ENCODE measurements at regions not wholly inside any gene's neighbourhood (a gene's known extent, or its start where the extent isn't known, plus 50 kb on each side); places are given as distances from the start of the nearest gene placed in this dataset.

- TF ChIP-seq, protein P1, sequence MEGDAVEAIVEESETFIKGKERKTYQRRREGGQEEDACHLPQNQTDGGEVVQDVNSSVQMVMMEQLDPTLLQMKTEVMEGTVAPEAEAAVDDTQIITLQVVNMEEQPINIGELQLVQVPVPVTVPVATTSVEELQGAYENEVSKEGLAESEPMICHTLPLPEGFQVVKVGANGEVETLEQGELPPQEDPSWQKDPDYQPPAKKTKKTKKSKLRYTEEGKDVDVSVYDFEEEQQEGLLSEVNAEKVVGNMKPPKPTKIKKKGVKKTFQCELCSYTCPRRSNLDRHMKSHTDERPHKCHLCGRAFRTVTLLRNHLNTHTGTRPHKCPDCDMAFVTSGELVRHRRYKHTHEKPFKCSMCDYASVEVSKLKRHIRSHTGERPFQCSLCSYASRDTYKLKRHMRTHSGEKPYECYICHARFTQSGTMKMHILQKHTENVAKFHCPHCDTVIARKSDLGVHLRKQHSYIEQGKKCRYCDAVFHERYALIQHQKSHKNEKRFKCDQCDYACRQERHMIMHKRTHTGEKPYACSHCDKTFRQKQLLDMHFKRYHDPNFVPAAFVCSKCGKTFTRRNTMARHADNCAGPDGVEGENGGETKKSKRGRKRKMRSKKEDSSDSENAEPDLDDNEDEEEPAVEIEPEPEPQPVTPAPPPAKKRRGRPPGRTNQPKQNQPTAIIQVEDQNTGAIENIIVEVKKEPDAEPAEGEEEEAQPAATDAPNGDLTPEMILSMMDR (conservative IDR thresholded peaks at IDR 0.05): no peak
- Histone ChIP-seq H3K9ac (ENCODE audit: extremely low read depth, low read length, poor library complexity, severe bottlenecking) (no peak overlapping the region), H3K27ac (ENCODE audit: low read depth, low read length) (no peak overlapping the region), H3K9me3 (ENCODE audit: control insufficient read depth, low read length) (no peaks in the 10 kb centered on the region), H3K4me3 (ENCODE audit: low read length) (no peak overlapping the region), H3K36me3 (ENCODE audit: control insufficient read depth, insufficient read depth, low read length) (no peaks in the 10 kb centered on the region), H3K4me1 (ENCODE audit: control insufficient read depth, insufficient read depth, low read length) (peaks cover 2% of the 10 kb centered on the region), H3K27me3 (ENCODE audit: control insufficient read depth, insufficient read depth, low read length, poor library complexity, severe bottlenecking) (no peaks in the 10 kb centered on the region)
- Mint-ChIP-seq H3K4me3 (no peak overlapping the region), H3K4me1 (peaks cover 18% of the 10 kb centered on the region), H3K36me3 (ENCODE audit: low read depth) (no peaks in the 10 kb centered on the region), H3K27ac (no peak overlapping the region), H3K9me3 (no peaks in the 10 kb centered on the region), H3K27me3 (ENCODE audit: insufficient read depth) (no peaks in the 10 kb centered on the region)
- no peak for DNase-seq
- WGBS, 2 experiments (ENCODE audit: insufficient coverage in 1 of 2, insufficient read length in 1 of 2): 85 to 94% methylated on average over 2 of the region's 3 CpGs
Measured at GRCh38 chr18:41805341-41805740, 149.7 kb upstream of the PIK3C3 start.

DNA sequence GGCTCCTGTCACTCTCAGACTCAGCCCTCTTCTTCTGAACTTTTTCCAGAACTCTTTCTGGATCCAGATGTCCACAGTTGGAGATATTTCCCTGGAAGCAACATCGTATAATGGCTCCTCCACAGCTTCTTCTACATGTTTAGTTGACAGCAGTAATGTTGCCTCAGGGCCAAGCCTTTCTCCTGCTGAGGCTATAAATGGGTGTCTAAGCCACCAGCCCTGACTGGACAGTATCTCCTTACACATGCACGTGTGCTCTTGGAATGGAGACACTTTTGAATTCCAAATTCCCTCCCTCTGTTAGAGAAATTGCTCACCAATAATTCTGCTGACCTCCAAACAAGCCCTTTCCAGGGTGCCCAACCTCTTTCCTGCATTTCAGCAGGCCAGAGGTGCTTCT lies 156.2 kb upstream of the PIK3C3 start:
- Histone ChIP-seq H3K9ac (ENCODE audit: extremely low read depth, low read length, poor library complexity, severe bottlenecking) (no peak overlapping the region), H3K36me3 (ENCODE audit: control insufficient read depth, insufficient read depth, low read length) (no peaks in the 10 kb centered on the region), H3K27me3 (ENCODE audit: control insufficient read depth, insufficient read depth, low read length, poor library complexity, severe bottlenecking) (no peaks in the 10 kb centered on the region), H3K4me1 (ENCODE audit: control insufficient read depth, insufficient read depth, low read length) (no peaks in the 10 kb centered on the region), H3K9me3 (ENCODE audit: control insufficient read depth, low read length) (no peaks in the 10 kb centered on the region), H3K27ac (ENCODE audit: low read depth, low read length) (no peak overlapping the region), H3K4me3 (ENCODE audit: low read length) (no peak overlapping the region)
- TF ChIP-seq, protein P1 (conservative IDR thresholded peaks at IDR 0.05): no peak
- no peak for DNase-seq
- WGBS, 2 experiments (ENCODE audit: insufficient coverage in 1 of 2, insufficient read length in 1 of 2): 94 to 100% methylated on average over 2 of the region's 2 CpGs
- no peak overlapping the region for H3K4me3 Mint-ChIP-seq
- H3K27ac Mint-ChIP-seq: no peak overlapping the region
- peaks cover 1% of the 10 kb centered on the region for H3K27me3 Mint-ChIP-seq (ENCODE audit: insufficient read depth)
- H3K4me1 Mint-ChIP-seq: peaks cover 2% of the 10 kb centered on the region
- no peaks in the 10 kb centered on the region for H3K36me3 Mint-ChIP-seq (ENCODE audit: low read depth)
- no peaks in the 10 kb centered on the region for H3K9me3 Mint-ChIP-seq

GRCh38 chr18:41790687-41791086 lies 164.3 kb upstream of the PIK3C3 start:
- Histone ChIP-seq H3K9ac (ENCODE audit: extremely low read depth, low read length, poor library complexity, severe bottlenecking) (no peak overlapping the region), H3K4me3 (ENCODE audit: low read length) (no peak overlapping the region), H3K36me3 (ENCODE audit: control insufficient read depth, insufficient read depth, low read length) (no peaks in the 10 kb centered on the region), H3K4me1 (ENCODE audit: control insufficient read depth, insufficient read depth, low read length) (no peaks in the 10 kb centered on the region), H3K9me3 (ENCODE audit: control insufficient read depth, low read length) (no peaks in the 10 kb centered on the region), H3K27me3 (ENCODE audit: control insufficient read depth, insufficient read depth, low read length, poor library complexity, severe bottlenecking) (no peaks in the 10 kb centered on the region), H3K27ac (ENCODE audit: low read depth, low read length) (no peak overlapping the region)
- WGBS, 2 experiments (ENCODE audit: insufficient coverage in 1 of 2, insufficient read length in 1 of 2): 92 to 98% methylated on average over 5 of the region's 5 CpGs
- Mint-ChIP-seq H3K27me3 (ENCODE audit: insufficient read depth) (no peaks in the 10 kb centered on the region), H3K9me3 (peaks cover 3% of the 10 kb centered on the region), H3K4me3 (no peak overlapping the region), H3K36me3 (ENCODE audit: low read depth) (no peaks in the 10 kb centered on the region), H3K27ac (no peak overlapping the region), H3K4me1 (no peaks in the 10 kb centered on the region)
- no peak for DNase-seq
- TF ChIP-seq, protein P1 (conservative IDR thresholded peaks at IDR 0.05): no peak

Data from endodermal cell (in vitro differentiated cells).